Stimulated activated CD4-positive, alpha-beta T cell treated with anti-CD3 and anti-CD28 coated beads, Interleukin-15, amount 100 ng/mL, for 1 hour (primary cell): ENCODE measurements at regions not wholly inside any gene's neighbourhood (a gene's known extent, or its start where the extent isn't known, plus 50 kb on each side); places are given as distances from the start of the nearest gene placed in this dataset.
"Not testable (repeated sequence)": the region's sequence is repeated elsewhere in the genome, so short reads cannot be mapped to it uniquely, and the experiment has no call there.

Source experiments
- DNase-seq, 2 donors: peaks; one replicate each; pipeline ENCODE4 v3.0.0-alpha.2; 2020; ENCODE audit warnings: low read depth in 1 of 2, low spot score in 1 of 2

- no peak for DNase-seq
Measured at GRCh38 chr2:236370847-236371409, 106.7 kb upstream of the ASB18 start.

GRCh38 chr2:236375973-236376476 is 111.8 kb upstream of the ASB18 start:
- DNase-seq: no peak

- no peak for DNase-seq
Measured at GRCh38 chr2:236376566-236377244, 112.5 kb upstream of the ASB18 start.

- no peak for DNase-seq
Measured at GRCh38 chr2:236380051-236380612, 115.9 kb upstream of the ASB18 start.

- not testable (repeated sequence) for DNase-seq
Measured at GRCh38 chr2:236381253-236381652, 117.0 kb upstream of the ASB18 start.

- DNase-seq: not testable (repeated sequence)
Measured at GRCh38 chr2:236389284-236390216, 125.3 kb upstream of the ASB18 start.

- no peak for DNase-seq
Measured at GRCh38 chr2:236393101-236393500, 128.9 kb upstream of the ASB18 start.

GRCh38 chr2:236393581-236393980 is 129.4 kb upstream of the ASB18 start:
- no peak for DNase-seq

- DNase-seq: no peak
Measured at GRCh38 chr2:236394571-236394970, 130.4 kb upstream of the ASB18 start.

- no peak for DNase-seq
Measured at GRCh38 chr2:236395067-236395466, 130.9 kb upstream of the ASB18 start.

GRCh38 chr2:236396818-236397350 is 132.7 kb upstream of the ASB18 start:
- no peak for DNase-seq

- DNase-seq: no peak
Measured at GRCh38 chr2:236397681-236398080, 133.5 kb upstream of the ASB18 start.

GRCh38 chr2:236399409-236399808 is 135.2 kb upstream of the ASB18 start:
- DNase-seq: no peak

GRCh38 chr2:236400046-236400574 is 135.9 kb upstream of the ASB18 start:
- DNase-seq: no peak

GRCh38 chr2:236400594-236401360 is 136.6 kb upstream of the ASB18 start:
- DNase-seq: no peak

- DNase-seq: no peak
Measured at GRCh38 chr2:236402033-236402790, 138.0 kb upstream of the ASB18 start.

GRCh38 chr2:236403125-236403524 is 138.9 kb upstream of the ASB18 start:
- no peak for DNase-seq

- no peak for DNase-seq
Measured at GRCh38 chr2:236403811-236404210, 139.6 kb upstream of the ASB18 start.

- no peak for DNase-seq
Measured at GRCh38 chr2:236404346-236404745, 140.1 kb upstream of the ASB18 start.
